Stimulated activated memory B cell treated with anti-CD40 and anti-IgM and Interleukin-4, amounts not matched to agents 10 μg/mL and 1 μg/mL and 100 μg/mL, for 72 hours (primary cell): ENCODE measurements at regions not wholly inside any gene's neighbourhood (a gene's known extent, or its start where the extent isn't known, plus 50 kb on each side); places are given as distances from the start of the nearest gene placed in this dataset.

Experiments used
- ATAC-seq: fragments of 150-1000 bp; cut with Tn5 transposase; 2 replicates; pipeline ENCODE4 v1.10.0; 2021
- H3K27ac Mint-ChIP-seq: one replicate; pipeline ENCODE4 v1.8.0; 2022; ENCODE audit warnings: mild to moderate bottlenecking, mixed read lengths
- H3K27me3 Mint-ChIP-seq: one replicate; pipeline ENCODE4 v1.8.0; 2022; ENCODE audit warnings: mixed read lengths
- H3K36me3 Mint-ChIP-seq: one replicate; pipeline ENCODE4 v1.8.0; 2022; ENCODE audit warnings: mixed read lengths
- H3K4me1 Mint-ChIP-seq: one replicate; pipeline ENCODE4 v1.8.0; 2022; ENCODE audit warnings: mixed read lengths
- H3K4me3 Mint-ChIP-seq: one replicate; pipeline ENCODE4 v1.8.0; 2022; ENCODE audit warnings: mild to moderate bottlenecking, moderate library complexity, mixed read lengths
- H3K9me3 Mint-ChIP-seq: one replicate; pipeline ENCODE4 v1.8.0; 2022; ENCODE audit warnings: mixed read lengths

GRCh38 chr5:146254223-146254622, 50.8 kb downstream of the RBM27 start:
- H3K9me3 Mint-ChIP-seq: no peaks in the 10 kb centered on the region
- peaks cover 50% of the 10 kb centered on the region for H3K36me3 Mint-ChIP-seq

GRCh38 chr5:146273109-146273508, 65.5 kb upstream of the POU4F3 start:
- Mint-ChIP-seq H3K4me1 (no peaks in the 10 kb centered on the region), H3K27ac (no peak overlapping the region), H3K4me3 (no peak overlapping the region), H3K9me3 (no peaks in the 10 kb centered on the region), H3K36me3 (peaks cover 52% of the 10 kb centered on the region), H3K27me3 (no peaks in the 10 kb centered on the region)
- no peak for ATAC-seq

More at GRCh38 chr5:146254223-146254622, 50.8 kb downstream of the RBM27 start:
- no peak overlapping the region for H3K27ac Mint-ChIP-seq
- H3K27me3 Mint-ChIP-seq: no peaks in the 10 kb centered on the region
- ATAC-seq: no peak
- H3K4me3 Mint-ChIP-seq: no peak overlapping the region
- peaks cover 17% of the 10 kb centered on the region for H3K4me1 Mint-ChIP-seq

- H3K4me3 Mint-ChIP-seq: no peak overlapping the region
- H3K4me1 Mint-ChIP-seq: no peaks in the 10 kb centered on the region
- ATAC-seq: no peak
- H3K27me3 Mint-ChIP-seq: no peaks in the 10 kb centered on the region
- no peaks in the 10 kb centered on the region for H3K9me3 Mint-ChIP-seq
- peaks cover 24% of the 10 kb centered on the region for H3K36me3 Mint-ChIP-seq
- H3K27ac Mint-ChIP-seq: no peak overlapping the region
Measured at GRCh38 chr5:146283344-146283761, 55.3 kb upstream of the POU4F3 start.

GRCh38 chr5:146284016-146284415, 54.6 kb upstream of the POU4F3 start:
- H3K27ac Mint-ChIP-seq: no peak overlapping the region
- no peak overlapping the region for H3K4me3 Mint-ChIP-seq
- ATAC-seq: no peak
- no peaks in the 10 kb centered on the region for H3K4me1 Mint-ChIP-seq
- H3K27me3 Mint-ChIP-seq: no peaks in the 10 kb centered on the region
- peaks cover 20% of the 10 kb centered on the region for H3K36me3 Mint-ChIP-seq
- H3K9me3 Mint-ChIP-seq: no peaks in the 10 kb centered on the region
